ENCODE measurements at regions not wholly inside any gene's neighbourhood (a gene's known extent, or its start where the extent isn't known, plus 50 kb on each side); places are given as distances from the start of the nearest gene placed in this dataset.
"Not testable (repeated sequence)": the region's sequence is repeated elsewhere in the genome, so short reads cannot be mapped to it uniquely, and the experiment has no call there.

- not testable (repeated sequence) for FAIRE-seq
These were observed 109.4 kb upstream of the SGIP1 start for GRCh38 chr1:66424530-66424929.

GRCh38 chr1:66426239-66426853 lies 107.6 kb upstream of the SGIP1 start:
- no peak for FAIRE-seq

- FAIRE-seq: not testable (repeated sequence)
These were observed 103.1 kb upstream of the SGIP1 start for GRCh38 chr1:66430815-66431214.

GRCh38 chr1:66431999-66432398 lies 102.0 kb upstream of the SGIP1 start:
- FAIRE-seq: no peak

GRCh38 chr1:66433611-66434010 lies 100.3 kb upstream of the SGIP1 start:
- no peak for FAIRE-seq

GRCh38 chr1:66434096-66434495 lies 99.9 kb upstream of the SGIP1 start:
- no peak for FAIRE-seq

- FAIRE-seq: no peak
These were observed 98.4 kb upstream of the SGIP1 start for GRCh38 chr1:66435541-66435940.

- FAIRE-seq: no peak
These were observed 97.4 kb upstream of the SGIP1 start for GRCh38 chr1:66436378-66437135.

- FAIRE-seq: no peak
These were observed 96.9 kb upstream of the SGIP1 start for GRCh38 chr1:66437136-66437401.

GRCh38 chr1:66438062-66438461 lies 95.9 kb upstream of the SGIP1 start:
- FAIRE-seq: no peak

GRCh38 chr1:66438501-66438900 lies 95.5 kb upstream of the SGIP1 start:
- no peak for FAIRE-seq

- no peak for FAIRE-seq
These were observed 94.8 kb upstream of the SGIP1 start for GRCh38 chr1:66439031-66439740.

- no peak for FAIRE-seq
These were observed 90.2 kb upstream of the SGIP1 start for GRCh38 chr1:66443793-66444192.

GRCh38 chr1:66444438-66445265 lies 89.3 kb upstream of the SGIP1 start:
- no peak for FAIRE-seq

- FAIRE-seq: no peak
These were observed 88.3 kb upstream of the SGIP1 start for GRCh38 chr1:66445492-66446181.

GRCh38 chr1:66446261-66447001 lies 87.5 kb upstream of the SGIP1 start:
- FAIRE-seq: peak; percentile 39

GRCh38 chr1:66450043-66450514 lies 83.9 kb upstream of the SGIP1 start:
- no peak for FAIRE-seq

- no peak for FAIRE-seq
These were observed 83.1 kb upstream of the SGIP1 start for GRCh38 chr1:66450847-66451246.

GRCh38 chr1:66452162-66452561 lies 81.8 kb upstream of the SGIP1 start:
- FAIRE-seq: no peak

GRCh38 chr1:66452982-66453381 lies 81.0 kb upstream of the SGIP1 start:
- no peak for FAIRE-seq

GRCh38 chr1:66455446-66455845 lies 78.5 kb upstream of the SGIP1 start:
- no peak for FAIRE-seq

GRCh38 chr1:66460776-66461175 lies 73.2 kb upstream of the SGIP1 start:
- no peak for FAIRE-seq

Measured in G401.6 (cell line).